ENCODE measurements at regions not wholly inside any gene's neighbourhood (a gene's known extent, or its start where the extent isn't known, plus 50 kb on each side); places are given as distances from the start of the nearest gene placed in this dataset.

- DNase-seq: no peak
Observed at GRCh38 chr10:78813998-78814399, 254.8 kb upstream of the ZMIZ1 start.

DNA sequence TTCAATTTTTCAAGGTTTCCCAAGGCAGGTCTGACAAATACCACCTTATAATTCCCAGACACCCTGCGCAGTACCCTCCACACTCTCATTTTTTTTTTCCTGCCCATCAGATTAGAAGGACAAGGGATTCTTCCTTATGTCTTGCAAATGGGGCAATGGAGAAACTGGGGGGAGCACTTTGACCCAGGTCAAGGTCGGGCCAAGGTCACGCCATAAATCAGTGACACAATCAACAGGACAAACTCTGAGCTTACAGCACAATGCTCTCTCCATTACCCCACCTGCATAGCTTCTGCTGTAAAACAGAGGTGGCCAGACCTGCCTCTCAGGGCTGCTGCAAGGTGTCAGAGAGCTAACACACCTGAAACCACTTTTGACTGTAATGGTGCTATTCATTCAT, 254.4 kb upstream of the ZMIZ1 start:
- no peak for DNase-seq

- DNase-seq: no peak
Observed at GRCh38 chr10:78815702-78816334, 252.9 kb upstream of the ZMIZ1 start.

- no peak for DNase-seq
Observed at GRCh38 chr10:78817361-78817760, 251.4 kb upstream of the ZMIZ1 start.

DNA sequence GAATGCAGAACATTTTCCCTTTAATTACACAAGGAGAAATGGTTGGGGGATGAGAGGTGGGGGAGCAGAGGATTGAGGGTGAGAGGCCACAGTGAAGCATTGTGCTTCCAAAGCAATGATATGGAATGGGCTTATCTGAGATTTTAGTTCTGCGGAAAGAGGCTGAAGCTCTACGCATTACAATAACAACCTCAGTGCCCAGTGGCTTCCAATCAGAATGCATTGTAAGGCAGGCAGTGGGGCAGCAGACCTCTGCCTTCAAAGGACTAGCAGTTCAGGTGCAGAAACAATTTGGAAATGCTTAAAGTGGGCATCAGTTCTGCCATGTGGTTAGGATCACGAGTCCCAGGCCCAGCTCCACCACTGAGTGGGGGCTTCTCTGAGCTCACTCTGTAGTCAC, 251.0 kb upstream of the ZMIZ1 start:
- no peak for DNase-seq

GRCh38 chr10:78819361-78820006, 249.3 kb upstream of the ZMIZ1 start:
- no peak for DNase-seq

DNA sequence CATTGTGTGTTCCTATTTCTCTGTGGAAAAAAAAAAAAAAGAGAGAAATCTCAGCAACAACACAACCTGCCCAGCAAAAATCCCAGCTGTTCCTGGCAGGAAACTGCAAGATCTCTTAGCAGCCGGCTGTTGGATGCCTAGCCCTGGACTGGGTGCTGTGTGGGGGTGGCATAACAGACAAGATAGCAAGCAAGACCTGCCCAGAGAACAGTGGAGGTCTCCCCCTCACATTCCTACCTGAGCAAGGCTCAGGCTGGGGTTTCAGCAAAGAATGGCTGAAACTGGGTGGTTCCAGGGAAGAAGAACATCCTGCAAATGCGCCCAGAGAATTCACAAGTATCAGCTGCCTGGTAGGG, 248.8 kb upstream of the ZMIZ1 start:
- no peak for DNase-seq

GRCh38 chr10:78821052-78821451, 247.7 kb upstream of the ZMIZ1 start:
- no peak for DNase-seq

- no peak for DNase-seq
Observed at GRCh38 chr10:78828647-78829539, 239.9 kb upstream of the ZMIZ1 start.

- DNase-seq: no peak
Observed at GRCh38 chr10:78829565-78829964, 239.2 kb upstream of the ZMIZ1 start.

- DNase-seq: no peak
Observed at GRCh38 chr10:78830062-78830975, 238.4 kb upstream of the ZMIZ1 start.

DNA sequence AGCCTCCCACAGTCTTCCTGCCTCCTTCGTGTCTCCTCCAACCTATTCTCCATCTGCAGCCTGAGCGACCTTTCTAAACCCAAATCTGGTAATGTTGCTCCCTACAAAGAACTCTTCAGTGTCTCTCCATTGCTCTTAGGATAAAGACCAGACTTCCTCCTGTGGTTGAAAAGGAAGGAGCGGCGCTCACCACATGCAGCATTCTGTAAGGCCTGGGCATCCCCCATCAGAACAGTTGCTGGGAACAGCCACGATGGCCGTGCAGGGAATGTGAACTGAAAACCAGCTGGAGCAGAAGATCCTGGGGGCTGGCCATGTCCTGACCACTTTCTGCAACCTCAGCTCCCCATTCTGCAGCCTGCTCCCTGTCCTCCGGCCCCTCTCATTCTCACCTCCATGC, 237.8 kb upstream of the ZMIZ1 start:
- no peak for DNase-seq

GRCh38 chr10:78831461-78831860, 237.3 kb upstream of the ZMIZ1 start:
- DNase-seq: no peak

DNA sequence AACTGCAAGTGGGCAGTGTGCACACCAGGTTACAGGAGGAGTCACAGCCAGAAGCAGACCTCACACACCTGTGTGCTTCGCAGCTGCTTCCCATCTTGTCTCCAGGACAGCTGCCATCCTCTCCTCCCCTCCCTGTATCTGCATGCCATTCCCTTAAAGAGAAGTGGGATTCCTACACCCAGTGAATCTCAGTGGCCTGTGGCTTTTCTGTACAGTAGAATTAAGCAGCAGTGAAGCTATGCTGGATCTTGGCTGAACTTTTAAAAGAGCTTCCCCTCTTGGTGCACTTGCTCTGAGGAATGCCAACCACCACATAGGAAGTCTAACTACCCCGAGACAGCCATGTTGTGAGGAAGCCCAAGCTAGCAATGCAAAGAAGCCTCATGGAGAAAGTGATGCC, 236.5 kb upstream of the ZMIZ1 start:
- no peak for DNase-seq

DNA sequence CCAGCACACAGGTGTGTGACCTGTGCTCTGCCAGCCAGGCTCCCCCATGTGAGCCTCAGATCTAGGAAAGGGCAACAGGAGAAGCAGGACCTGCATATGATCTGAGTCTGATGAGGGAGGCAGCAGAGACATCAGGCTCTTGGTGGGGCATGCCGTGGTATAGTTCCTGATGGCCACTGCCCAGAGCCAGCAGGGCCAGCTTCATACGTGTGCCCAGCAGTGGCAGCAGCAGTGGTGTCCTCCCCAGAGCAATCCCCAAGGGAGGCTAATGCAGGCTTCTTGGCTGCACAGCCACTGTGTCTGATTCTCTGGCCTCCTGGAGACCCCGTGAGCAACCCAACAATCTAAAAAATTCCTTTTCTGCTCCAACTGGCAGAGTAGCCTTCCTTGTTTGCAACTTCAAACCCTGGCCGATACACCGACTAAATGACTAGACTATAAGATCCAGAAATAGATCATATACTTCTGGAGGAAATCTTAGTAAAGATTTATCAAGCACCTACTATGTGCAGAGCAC, 230.6 kb upstream of the ZMIZ1 start:
- no peak for DNase-seq

- no peak for DNase-seq
Observed at GRCh38 chr10:78843495-78843894, 225.3 kb upstream of the ZMIZ1 start.

DNA sequence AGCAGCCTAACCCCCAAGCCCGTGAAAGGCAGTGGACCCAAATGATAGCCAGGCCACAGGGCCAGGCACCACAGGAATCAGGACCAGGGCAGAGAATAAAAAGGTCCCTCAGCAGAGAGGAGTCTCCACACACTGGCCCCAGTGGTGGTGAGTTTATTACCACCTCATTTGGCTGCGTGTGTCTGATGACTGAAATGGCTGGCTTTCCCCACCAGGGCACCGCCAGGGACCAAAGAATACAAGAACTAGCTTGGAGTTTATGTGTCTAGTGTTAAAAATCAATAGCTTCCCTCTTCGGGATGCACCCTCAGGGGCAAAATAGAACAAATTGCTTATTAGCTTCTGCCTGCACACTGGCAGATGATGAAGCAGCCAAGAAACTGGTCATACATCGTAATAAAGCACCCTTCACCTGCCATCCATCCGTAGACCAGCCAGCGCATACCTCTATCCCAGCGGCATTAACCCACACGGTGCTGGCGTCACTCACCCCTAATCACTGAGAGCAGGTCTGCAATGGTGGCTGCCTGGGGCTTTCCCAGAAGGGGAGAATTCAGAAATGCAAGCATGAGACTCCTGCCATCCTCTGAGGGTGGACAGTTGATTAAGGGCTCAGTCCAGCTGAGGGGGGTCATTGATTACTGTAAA, 223.7 kb upstream of the ZMIZ1 start:
- no peak for DNase-seq

- DNase-seq: no peak
Observed at GRCh38 chr10:78846071-78846470, 222.7 kb upstream of the ZMIZ1 start.

GRCh38 chr10:78846760-78847159, 222.0 kb upstream of the ZMIZ1 start:
- DNase-seq: no peak

DNA sequence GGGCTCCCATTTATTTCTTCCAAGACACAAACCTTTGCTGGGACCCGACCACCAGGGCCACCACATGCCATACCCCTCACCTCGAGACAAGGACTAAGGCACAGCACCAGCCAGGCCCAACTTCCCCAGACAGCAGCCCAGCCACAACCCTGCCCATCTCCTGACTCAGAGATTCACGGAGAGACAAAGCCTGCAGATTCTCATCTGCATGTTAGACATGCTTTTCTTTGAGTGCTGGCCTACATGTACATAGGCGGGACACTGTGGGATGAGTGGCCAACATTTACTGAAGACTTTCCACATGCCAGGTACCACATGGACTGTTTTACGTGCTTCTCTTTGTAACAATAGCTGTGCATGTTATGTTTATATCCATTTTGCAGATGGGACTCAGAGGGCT, 221.3 kb upstream of the ZMIZ1 start:
- DNase-seq: no peak

DNA sequence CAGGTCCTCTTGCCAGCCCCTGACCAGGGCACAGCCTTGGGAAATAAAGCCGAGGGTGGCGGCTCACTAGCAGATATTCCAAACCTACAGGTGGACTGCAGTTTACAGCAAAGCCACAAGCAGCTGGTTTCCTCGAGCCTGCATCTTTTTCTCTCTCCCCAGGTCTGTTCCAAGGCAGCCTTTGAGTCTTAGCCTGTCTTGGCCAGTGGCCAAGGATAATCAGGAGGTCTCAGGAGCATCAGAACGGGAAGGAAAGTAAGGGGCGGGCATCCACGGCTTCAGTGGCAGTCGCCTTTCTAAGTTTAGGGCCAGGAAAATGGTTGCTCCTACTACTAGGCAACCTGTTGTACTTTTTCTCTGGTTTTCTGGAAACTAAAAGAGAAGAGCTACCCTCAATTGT, 219.7 kb upstream of the ZMIZ1 start:
- no peak for DNase-seq

DNA sequence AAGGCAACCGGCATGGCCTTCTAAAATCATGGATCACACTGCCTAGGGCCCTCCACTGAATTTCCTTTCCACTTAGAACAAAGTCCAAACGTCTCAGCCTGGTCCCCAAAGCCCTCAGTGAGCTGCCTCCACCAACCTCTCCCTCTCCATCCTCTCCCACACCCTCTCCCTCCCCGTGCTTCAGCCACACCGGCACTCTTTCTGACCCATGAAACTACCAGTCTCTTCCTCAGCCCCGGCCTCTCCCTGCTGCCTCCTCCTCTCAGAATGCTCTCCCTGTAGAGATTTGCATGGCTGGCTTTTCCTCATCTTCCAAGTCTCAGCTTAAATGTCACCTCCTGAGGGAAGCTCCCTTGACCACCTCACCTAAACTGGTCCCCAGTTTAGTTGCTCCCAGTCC, 219.0 kb upstream of the ZMIZ1 start:
- no peak for DNase-seq

All from activated CD4-positive, CD25-positive, alpha-beta regulatory T cell treated with anti-CD3 and anti-CD28 coated beads, Interleukin-2, amount 50 U/mL, for 72 hours (primary cell).